ENCODE measurements at regions not wholly inside any gene's neighbourhood (a gene's known extent, or its start where the extent isn't known, plus 50 kb on each side); places are given as distances from the start of the nearest gene placed in this dataset.
"Not testable (repeated sequence)": the region's sequence is repeated elsewhere in the genome, so short reads cannot be mapped to it uniquely, and the experiment has no call there.

- TF ChIP-seq CTCF, EP300, POLR2A (IDR thresholded peaks at IDR 0.05): not testable (repeated sequence)
Measured at GRCh38 chr2:122085672-122086071, 330.2 kb downstream of the TSN start.

Data from ovary (tissue), 3 donors.